Activated T-helper 1 cell treated with anti-CD3 and anti-CD28 coated beads, Interleukin-12 subunit alpha, Interleukin-12 subunit beta, Interleukin-2, Interleukin-4 antibody, amounts not matched to agents 30 ng/mL and 10 ng/mL and 1 ng/mL, durations not matched to agents 14 hours and 24 hours and 36 hours (primary cell): ENCODE measurements at regions not wholly inside any gene's neighbourhood (a gene's known extent, or its start where the extent isn't known, plus 50 kb on each side); places are given as distances from the start of the nearest gene placed in this dataset.

Experiments used
- DNase-seq: peaks from one replicate; pipeline ENCODE4 v3.0.0; 2021; ENCODE audit warnings: low spot score
- H3K27ac Mint-ChIP-seq: one replicate; pipeline ENCODE4 v1.8.0; 2021; ENCODE audit warnings: mild to moderate bottlenecking, mixed read lengths
- H3K27me3 Mint-ChIP-seq: one replicate; pipeline ENCODE4 v1.8.0; 2022; ENCODE audit warnings: mild to moderate bottlenecking, moderate library complexity, mixed read lengths; ENCODE audit not compliant: insufficient read depth
- H3K36me3 Mint-ChIP-seq: one replicate; pipeline ENCODE4 v1.8.0; 2021; ENCODE audit warnings: low read depth, mixed read lengths
- H3K4me1 Mint-ChIP-seq: one replicate; pipeline ENCODE4 v1.8.0; 2021; ENCODE audit warnings: low read depth, mixed read lengths
- H3K4me3 Mint-ChIP-seq: one replicate; pipeline ENCODE4 v1.8.0; 2021; ENCODE audit warnings: mild to moderate bottlenecking, moderate library complexity, mixed read lengths
- H3K9me3 Mint-ChIP-seq: one replicate; pipeline ENCODE4 v1.8.0; 2021; ENCODE audit warnings: mixed read lengths
- intact Hi-C: fragments of 100-400 bp; cut with micrococcal nuclease; formaldehyde crosslinking; loops from one replicate; pipeline ENCODE4 v1.15.1; 2024

- intact Hi-C loops = no loop called here
- Mint-ChIP-seq H3K9me3 (peaks cover 16% of the 10 kb centered on the region), H3K27me3 (no peaks in the 10 kb centered on the region), H3K36me3 (no peaks in the 10 kb centered on the region), H3K4me1 (no peaks in the 10 kb centered on the region), H3K4me3 (no peak overlapping the region), H3K27ac (no peak overlapping the region)
- DNase-seq = no peak
These were observed 161.3 kb downstream of the RPL10L start for GRCh38 chr14:46490238-46490685.

- Mint-ChIP-seq H3K27me3 (no peaks in the 10 kb centered on the region), H3K36me3 (no peaks in the 10 kb centered on the region), H3K4me3 (no peak overlapping the region), H3K4me1 (no peaks in the 10 kb centered on the region), H3K9me3 (peaks cover 10% of the 10 kb centered on the region), H3K27ac (no peak overlapping the region)
- intact Hi-C loops = no loop called here
- DNase-seq = no peak
These were observed 163.2 kb downstream of the RPL10L start for GRCh38 chr14:46488374-46488773.

- intact Hi-C loops = no loop called here
These were observed 163.8 kb downstream of the RPL10L start for GRCh38 chr14:46487582-46488350.

GRCh38 chr14:46482200-46482599 is 169.4 kb downstream of the RPL10L start:
- Mint-ChIP-seq H3K36me3 (no peaks in the 10 kb centered on the region), H3K9me3 (peaks cover 11% of the 10 kb centered on the region), H3K27me3 (no peaks in the 10 kb centered on the region), H3K4me1 (no peaks in the 10 kb centered on the region), H3K27ac (no peak overlapping the region), H3K4me3 (no peak overlapping the region)
- intact Hi-C loops = no loop called here
- no peak for DNase-seq

More at GRCh38 chr14:46487582-46488350, 163.8 kb downstream of the RPL10L start:
- H3K27me3 Mint-ChIP-seq = no peaks in the 10 kb centered on the region
- H3K4me3 Mint-ChIP-seq = no peak overlapping the region
- peaks cover 9% of the 10 kb centered on the region for H3K9me3 Mint-ChIP-seq
- DNase-seq = no peak
- H3K27ac Mint-ChIP-seq = no peak overlapping the region
- H3K4me1 Mint-ChIP-seq = no peaks in the 10 kb centered on the region
- H3K36me3 Mint-ChIP-seq = no peaks in the 10 kb centered on the region

- H3K4me3 Mint-ChIP-seq = no peak overlapping the region
- H3K27ac Mint-ChIP-seq = no peak overlapping the region
- intact Hi-C loops = no loop called here
- H3K36me3 Mint-ChIP-seq = no peaks in the 10 kb centered on the region
- DNase-seq = no peak
- no peaks in the 10 kb centered on the region for H3K27me3 Mint-ChIP-seq
- peaks cover 12% of the 10 kb centered on the region for H3K9me3 Mint-ChIP-seq
- no peaks in the 10 kb centered on the region for H3K4me1 Mint-ChIP-seq
These were observed 170.8 kb downstream of the RPL10L start for GRCh38 chr14:46480817-46481216.

- intact Hi-C loops = no loop called here
- no peak overlapping the region for H3K27ac Mint-ChIP-seq
- H3K4me3 Mint-ChIP-seq = no peak overlapping the region
- no peaks in the 10 kb centered on the region for H3K27me3 Mint-ChIP-seq
- H3K9me3 Mint-ChIP-seq = peaks cover 22% of the 10 kb centered on the region
- no peaks in the 10 kb centered on the region for H3K4me1 Mint-ChIP-seq
- no peak for DNase-seq
- no peaks in the 10 kb centered on the region for H3K36me3 Mint-ChIP-seq
These were observed 179.3 kb downstream of the RPL10L start for GRCh38 chr14:46472261-46472660.

- no peak for DNase-seq
- Mint-ChIP-seq H3K36me3 (no peaks in the 10 kb centered on the region), H3K4me1 (no peaks in the 10 kb centered on the region), H3K4me3 (no peak overlapping the region), H3K27me3 (no peaks in the 10 kb centered on the region), H3K27ac (no peak overlapping the region), H3K9me3 (peaks cover 25% of the 10 kb centered on the region)
- intact Hi-C loops = no loop called here
These were observed 187.2 kb downstream of the RPL10L start for GRCh38 chr14:46464341-46464740.

GRCh38 chr14:46451800-46452199 is 199.8 kb downstream of the RPL10L start:
- H3K4me1 Mint-ChIP-seq = no peaks in the 10 kb centered on the region
- intact Hi-C loops = no loop called here
- no peak overlapping the region for H3K4me3 Mint-ChIP-seq
- H3K27me3 Mint-ChIP-seq = no peaks in the 10 kb centered on the region
- H3K36me3 Mint-ChIP-seq = no peaks in the 10 kb centered on the region
- no peak for DNase-seq
- H3K27ac Mint-ChIP-seq = no peak overlapping the region
- no peaks in the 10 kb centered on the region for H3K9me3 Mint-ChIP-seq

- Mint-ChIP-seq H3K36me3 (no peaks in the 10 kb centered on the region), H3K4me1 (no peaks in the 10 kb centered on the region), H3K9me3 (peaks cover 20% of the 10 kb centered on the region), H3K27ac (no peak overlapping the region), H3K4me3 (no peak overlapping the region), H3K27me3 (no peaks in the 10 kb centered on the region)
- DNase-seq = no peak
- intact Hi-C loops = no loop called here
These were observed 206.9 kb downstream of the RPL10L start for GRCh38 chr14:46444666-46445065.

- intact Hi-C loops = no loop called here
- H3K9me3 Mint-ChIP-seq = peaks cover 32% of the 10 kb centered on the region
- no peak overlapping the region for H3K27ac Mint-ChIP-seq
- H3K36me3 Mint-ChIP-seq = no peaks in the 10 kb centered on the region
- no peaks in the 10 kb centered on the region for H3K4me1 Mint-ChIP-seq
- DNase-seq = no peak
- no peak overlapping the region for H3K4me3 Mint-ChIP-seq
- H3K27me3 Mint-ChIP-seq = no peaks in the 10 kb centered on the region
These were observed 218.2 kb downstream of the RPL10L start for GRCh38 chr14:46433381-46433780.

GRCh38 chr14:46432516-46432915 is 219.1 kb downstream of the RPL10L start:
- Mint-ChIP-seq H3K36me3 (no peaks in the 10 kb centered on the region), H3K4me3 (no peak overlapping the region), H3K9me3 (peaks cover 26% of the 10 kb centered on the region), H3K4me1 (no peaks in the 10 kb centered on the region), H3K27ac (no peak overlapping the region), H3K27me3 (no peaks in the 10 kb centered on the region)
- DNase-seq = no peak
- intact Hi-C loops = no loop called here

GRCh38 chr14:46417066-46417465 is 234.5 kb downstream of the RPL10L start:
- H3K27me3 Mint-ChIP-seq = no peaks in the 10 kb centered on the region
- no peaks in the 10 kb centered on the region for H3K4me1 Mint-ChIP-seq
- peaks cover 15% of the 10 kb centered on the region for H3K9me3 Mint-ChIP-seq
- no peak for DNase-seq
- no peak overlapping the region for H3K4me3 Mint-ChIP-seq
- no peaks in the 10 kb centered on the region for H3K36me3 Mint-ChIP-seq
- intact Hi-C loops = no loop called here
- H3K27ac Mint-ChIP-seq = no peak overlapping the region

- Mint-ChIP-seq H3K27ac (no peak overlapping the region), H3K4me1 (no peaks in the 10 kb centered on the region), H3K9me3 (peaks cover 8% of the 10 kb centered on the region), H3K27me3 (no peaks in the 10 kb centered on the region), H3K36me3 (no peaks in the 10 kb centered on the region), H3K4me3 (no peak overlapping the region)
- intact Hi-C loops = no loop called here
- no peak for DNase-seq
These were observed 246.4 kb downstream of the RPL10L start for GRCh38 chr14:46404865-46405811.
